ENCODE measurements at regions not wholly inside any gene's neighbourhood (a gene's known extent, or its start where the extent isn't known, plus 50 kb on each side); places are given as distances from the start of the nearest gene placed in this dataset.

DNA sequence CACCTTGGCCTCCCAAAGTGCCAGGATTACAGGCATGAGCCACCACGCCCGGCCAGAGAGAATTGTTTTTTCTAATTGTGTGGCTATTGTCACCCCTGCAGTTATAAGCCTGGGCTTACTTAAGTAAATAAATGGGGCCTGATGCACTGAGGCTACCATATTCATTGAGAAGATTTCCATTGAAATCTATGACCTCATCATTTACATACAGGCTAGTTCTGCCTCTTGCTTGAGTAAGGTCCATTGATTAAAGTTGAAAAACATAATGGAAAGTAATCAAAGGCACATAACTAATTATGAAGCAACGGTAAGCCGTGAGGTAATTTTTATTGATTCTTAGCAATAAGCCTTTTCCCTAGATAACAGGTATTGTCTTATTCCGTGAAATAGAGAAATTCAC, 788.9 kb downstream of the ADGRL2 start:
- TF ChIP-seq, protein P1, sequence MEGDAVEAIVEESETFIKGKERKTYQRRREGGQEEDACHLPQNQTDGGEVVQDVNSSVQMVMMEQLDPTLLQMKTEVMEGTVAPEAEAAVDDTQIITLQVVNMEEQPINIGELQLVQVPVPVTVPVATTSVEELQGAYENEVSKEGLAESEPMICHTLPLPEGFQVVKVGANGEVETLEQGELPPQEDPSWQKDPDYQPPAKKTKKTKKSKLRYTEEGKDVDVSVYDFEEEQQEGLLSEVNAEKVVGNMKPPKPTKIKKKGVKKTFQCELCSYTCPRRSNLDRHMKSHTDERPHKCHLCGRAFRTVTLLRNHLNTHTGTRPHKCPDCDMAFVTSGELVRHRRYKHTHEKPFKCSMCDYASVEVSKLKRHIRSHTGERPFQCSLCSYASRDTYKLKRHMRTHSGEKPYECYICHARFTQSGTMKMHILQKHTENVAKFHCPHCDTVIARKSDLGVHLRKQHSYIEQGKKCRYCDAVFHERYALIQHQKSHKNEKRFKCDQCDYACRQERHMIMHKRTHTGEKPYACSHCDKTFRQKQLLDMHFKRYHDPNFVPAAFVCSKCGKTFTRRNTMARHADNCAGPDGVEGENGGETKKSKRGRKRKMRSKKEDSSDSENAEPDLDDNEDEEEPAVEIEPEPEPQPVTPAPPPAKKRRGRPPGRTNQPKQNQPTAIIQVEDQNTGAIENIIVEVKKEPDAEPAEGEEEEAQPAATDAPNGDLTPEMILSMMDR (IDR thresholded peaks at IDR 0.05) = no peak

DNA sequence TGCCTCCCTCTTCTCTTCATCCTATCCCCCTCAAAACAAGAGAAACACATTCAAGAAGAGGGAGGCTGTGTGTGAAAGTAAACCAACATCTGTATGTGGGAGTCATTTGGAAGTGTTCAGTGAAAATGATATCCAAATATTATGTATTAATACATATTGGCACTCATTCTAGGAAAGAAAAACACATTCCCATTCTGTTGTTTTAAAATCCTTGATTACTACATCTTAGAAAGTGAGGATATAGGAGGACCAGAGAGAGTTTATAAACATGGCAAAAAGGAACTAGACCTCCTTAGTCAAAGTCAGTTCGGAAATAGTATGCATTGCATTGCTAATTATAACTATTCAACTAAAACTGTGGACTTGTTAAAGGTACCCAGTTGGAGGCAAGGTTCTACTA, 786.6 kb downstream of the ADGRL2 start:
- TF ChIP-seq, protein P1 (IDR thresholded peaks at IDR 0.05) = no peak

DNA sequence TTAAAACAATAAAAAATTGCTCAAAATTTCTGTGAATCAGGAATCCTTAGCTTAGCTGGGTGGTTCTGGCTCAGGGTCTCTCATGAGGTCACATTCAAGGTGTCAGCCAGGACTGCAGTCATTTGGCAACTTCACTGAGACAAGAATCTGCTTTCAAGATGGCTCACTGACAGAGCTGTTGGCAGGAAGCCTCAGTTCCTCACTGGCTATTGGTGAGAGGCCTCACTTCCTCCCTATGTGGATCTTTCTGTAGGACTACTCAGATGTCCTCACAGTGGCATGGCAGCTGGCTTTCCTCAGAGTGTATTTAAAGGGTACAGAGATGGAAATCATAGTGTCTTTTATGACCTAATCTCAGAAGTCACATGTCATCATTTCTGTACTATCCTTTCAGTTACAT, 785.7 kb downstream of the ADGRL2 start:
- TF ChIP-seq, protein P1 (IDR thresholded peaks at IDR 0.05) = no peak

DNA sequence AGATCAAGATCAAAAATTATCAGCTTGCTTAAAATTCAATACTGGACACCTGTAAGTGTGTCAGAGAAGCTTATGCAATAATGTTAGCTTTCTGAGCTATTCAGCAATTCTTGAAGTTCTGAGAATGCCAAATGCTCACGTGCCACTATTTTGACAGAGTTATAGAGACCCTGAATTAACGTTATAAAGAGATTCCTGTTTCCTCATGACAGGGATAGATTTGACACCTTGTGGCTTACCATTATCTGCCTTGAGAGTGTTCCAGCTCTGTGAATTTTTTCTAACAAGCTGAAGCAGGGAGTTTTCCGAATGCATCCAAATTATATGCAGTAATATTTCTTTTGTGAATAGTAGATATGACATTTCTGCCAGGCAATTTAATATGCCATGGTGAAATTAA, 781.6 kb downstream of the ADGRL2 start:
- TF ChIP-seq, protein P1 (IDR thresholded peaks at IDR 0.05) = no peak

DNA sequence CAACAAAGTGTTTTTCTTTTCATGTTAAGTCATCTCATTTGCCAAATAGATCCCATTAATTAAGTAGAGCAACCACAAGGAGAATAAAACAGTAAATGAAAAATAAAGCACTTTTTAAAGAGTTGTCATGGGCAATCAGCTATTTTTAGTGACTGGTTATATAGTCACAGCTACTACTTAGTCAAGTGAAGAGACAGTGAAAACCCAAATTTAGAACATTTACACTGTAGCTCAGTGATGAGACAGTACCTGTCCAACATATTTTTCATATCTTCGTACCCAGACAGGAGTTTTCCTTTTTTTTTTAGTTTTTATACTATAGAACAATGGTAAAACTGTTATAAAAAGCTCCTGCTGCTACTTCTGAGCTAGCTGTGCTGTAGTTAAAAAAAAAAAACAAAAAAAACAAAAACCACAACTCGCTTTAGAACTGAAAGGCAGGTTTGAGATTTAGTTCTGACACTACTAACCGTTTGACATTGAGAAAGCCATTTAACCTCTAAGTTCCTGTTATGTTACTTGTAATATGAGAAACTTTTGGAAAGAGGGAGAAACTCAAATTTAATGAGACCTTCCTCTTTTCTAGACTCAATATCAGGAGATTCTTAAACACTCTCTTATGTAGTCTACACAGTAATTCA, 777.5 kb downstream of the ADGRL2 start:
- TF ChIP-seq, protein P1 (IDR thresholded peaks at IDR 0.05) = no peak

DNA sequence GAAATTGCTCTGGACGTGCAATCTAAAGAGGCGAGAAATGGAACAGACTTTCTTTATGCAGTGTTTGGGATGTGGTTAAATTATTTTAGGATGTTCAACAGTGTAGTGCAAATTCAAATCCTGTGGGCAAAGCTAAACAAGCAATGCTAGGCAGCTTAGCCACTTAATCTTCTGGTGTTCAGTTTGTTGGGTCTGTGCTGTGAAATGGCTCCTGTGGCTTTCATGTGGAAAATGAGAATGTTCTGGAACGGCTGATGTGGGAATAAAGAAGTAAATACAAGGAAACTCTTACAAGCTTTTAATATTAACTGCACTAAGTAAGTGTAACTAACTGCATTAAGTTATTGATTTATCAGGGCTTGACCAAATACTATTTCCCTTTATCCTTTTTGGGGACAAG, 766.6 kb downstream of the ADGRL2 start:
- TF ChIP-seq, protein P1 (IDR thresholded peaks at IDR 0.05) = no peak

DNA sequence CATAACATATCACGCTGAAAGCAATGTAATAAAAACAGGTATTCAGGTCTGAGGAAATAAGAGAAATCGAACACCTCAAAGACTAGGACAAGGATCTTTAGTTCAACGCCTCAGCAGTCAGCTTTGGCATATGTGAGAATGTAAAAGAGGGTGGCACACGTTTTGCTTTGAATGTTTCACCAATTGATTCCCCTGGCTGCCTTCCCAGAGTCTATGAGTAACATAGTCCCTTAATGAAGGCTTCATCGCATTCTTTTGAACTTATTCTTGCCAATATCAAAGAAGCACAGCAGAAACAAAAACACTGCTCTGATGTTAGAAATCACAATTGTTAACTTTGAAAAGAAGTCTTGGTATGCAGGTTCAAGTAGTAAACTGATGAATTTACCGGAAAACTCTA, 764.8 kb downstream of the ADGRL2 start:
- TF ChIP-seq, protein P1 (IDR thresholded peaks at IDR 0.05) = no peak

DNA sequence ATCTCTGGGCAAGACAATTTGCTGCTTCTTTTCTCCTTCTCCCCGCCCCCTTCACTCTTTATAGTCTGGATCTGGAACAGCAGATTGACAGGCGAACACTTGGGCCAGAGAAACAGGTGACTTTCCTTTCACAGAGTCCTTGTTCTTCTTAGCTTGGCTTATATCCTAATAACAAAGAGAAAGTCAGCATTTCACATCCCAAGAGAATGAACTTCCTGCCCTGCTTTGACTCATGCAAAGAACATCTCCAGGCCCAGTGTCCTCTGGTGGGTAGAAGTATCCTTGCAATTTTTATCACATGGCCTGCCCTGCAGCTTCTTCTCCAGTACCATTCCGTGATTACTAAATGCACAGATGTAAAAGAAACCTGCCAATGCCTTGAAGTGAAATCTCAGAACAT, 764.4 kb downstream of the ADGRL2 start:
- TF ChIP-seq, protein P1 (IDR thresholded peaks at IDR 0.05) = peak; percentile 9; the same call in 1 of the 2 replicates
